GM12875 (cell line): ENCODE measurements at regions not wholly inside any gene's neighbourhood (a gene's known extent, or its start where the extent isn't known, plus 50 kb on each side); places are given as distances from the start of the nearest gene placed in this dataset.

Experiments used
- H3K4me3 ChIP-seq: one replicate; pipeline ENCODE4 v1.5.1; 2011; ENCODE audit warnings: low read depth, low read length, control low read depth
- TF ChIP-seq, protein P1 (sequence below): IDR thresholded peaks from 2 replicates; pipeline ENCODE4 v1.5.1; 2011; ENCODE audit warnings: low read depth, mild to moderate bottlenecking, control low read depth, inconsistent platforms, low read length, moderate library complexity, borderline replicate concordance; ENCODE audit not compliant: insufficient read depth

DNA sequence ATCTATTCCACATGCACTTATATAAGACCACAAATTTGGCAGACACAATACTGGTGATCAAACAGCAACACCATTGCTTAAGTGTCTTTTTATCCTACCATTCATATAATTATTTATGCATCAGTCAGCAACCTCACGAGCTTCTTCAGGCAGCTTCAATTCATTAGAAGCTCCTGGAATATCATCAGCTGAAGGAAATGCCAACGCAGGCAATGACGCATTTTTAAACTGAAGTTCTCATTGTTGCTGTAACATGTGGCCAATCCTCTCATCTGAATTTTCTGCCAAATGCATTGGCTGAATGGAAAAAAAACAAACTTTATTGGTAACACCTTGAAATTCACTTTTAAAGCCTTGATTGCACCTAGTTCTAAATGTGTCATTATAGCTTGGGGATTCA, 376.4 kb upstream of the RGMB start:
- H3K4me3 ChIP-seq, result no peak overlapping the region
- TF ChIP-seq, protein P1, sequence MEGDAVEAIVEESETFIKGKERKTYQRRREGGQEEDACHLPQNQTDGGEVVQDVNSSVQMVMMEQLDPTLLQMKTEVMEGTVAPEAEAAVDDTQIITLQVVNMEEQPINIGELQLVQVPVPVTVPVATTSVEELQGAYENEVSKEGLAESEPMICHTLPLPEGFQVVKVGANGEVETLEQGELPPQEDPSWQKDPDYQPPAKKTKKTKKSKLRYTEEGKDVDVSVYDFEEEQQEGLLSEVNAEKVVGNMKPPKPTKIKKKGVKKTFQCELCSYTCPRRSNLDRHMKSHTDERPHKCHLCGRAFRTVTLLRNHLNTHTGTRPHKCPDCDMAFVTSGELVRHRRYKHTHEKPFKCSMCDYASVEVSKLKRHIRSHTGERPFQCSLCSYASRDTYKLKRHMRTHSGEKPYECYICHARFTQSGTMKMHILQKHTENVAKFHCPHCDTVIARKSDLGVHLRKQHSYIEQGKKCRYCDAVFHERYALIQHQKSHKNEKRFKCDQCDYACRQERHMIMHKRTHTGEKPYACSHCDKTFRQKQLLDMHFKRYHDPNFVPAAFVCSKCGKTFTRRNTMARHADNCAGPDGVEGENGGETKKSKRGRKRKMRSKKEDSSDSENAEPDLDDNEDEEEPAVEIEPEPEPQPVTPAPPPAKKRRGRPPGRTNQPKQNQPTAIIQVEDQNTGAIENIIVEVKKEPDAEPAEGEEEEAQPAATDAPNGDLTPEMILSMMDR, result no peak

DNA sequence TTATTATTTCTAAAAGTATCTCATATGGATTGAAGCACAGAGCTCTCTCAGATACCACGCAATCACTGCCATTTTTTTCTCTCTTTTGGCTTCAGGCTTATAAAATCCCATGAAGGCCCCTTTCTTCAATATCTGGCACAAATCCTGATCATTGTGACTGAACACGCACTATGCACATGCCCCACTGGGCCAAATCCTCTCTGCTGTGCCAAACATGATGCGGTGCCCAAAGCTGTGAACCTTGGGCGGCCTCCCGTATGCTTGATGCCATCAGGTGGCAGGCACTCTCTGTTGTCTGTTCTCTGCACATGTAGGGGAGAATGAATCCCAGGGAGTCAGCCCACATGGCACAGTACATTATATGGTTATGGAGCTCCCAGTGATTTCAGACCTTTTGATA, 375.0 kb upstream of the RGMB start:
- H3K4me3 ChIP-seq, result no peak overlapping the region
- TF ChIP-seq, protein P1, result no peak

DNA sequence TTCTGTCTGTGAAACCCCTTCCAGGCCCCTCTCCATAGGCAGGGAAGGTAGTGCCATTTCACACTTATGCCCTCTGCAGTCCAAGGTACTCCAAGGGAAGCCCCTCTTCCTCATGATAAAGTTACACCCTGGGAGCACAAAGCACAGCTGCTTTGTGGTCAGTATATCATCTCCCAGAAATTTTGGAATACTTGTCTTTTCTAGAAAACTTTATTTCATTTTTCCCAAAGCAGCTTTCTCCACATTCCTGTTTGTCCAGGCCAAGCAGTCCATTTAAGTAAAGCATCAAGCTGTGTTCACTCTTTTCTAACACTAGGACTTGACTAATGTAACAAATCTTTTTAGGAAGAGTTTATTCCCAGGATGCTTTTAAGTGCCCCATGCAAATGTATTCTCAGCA, 371.8 kb upstream of the RGMB start:
- no peak overlapping the region for H3K4me3 ChIP-seq
- TF ChIP-seq, protein P1, result no peak

DNA sequence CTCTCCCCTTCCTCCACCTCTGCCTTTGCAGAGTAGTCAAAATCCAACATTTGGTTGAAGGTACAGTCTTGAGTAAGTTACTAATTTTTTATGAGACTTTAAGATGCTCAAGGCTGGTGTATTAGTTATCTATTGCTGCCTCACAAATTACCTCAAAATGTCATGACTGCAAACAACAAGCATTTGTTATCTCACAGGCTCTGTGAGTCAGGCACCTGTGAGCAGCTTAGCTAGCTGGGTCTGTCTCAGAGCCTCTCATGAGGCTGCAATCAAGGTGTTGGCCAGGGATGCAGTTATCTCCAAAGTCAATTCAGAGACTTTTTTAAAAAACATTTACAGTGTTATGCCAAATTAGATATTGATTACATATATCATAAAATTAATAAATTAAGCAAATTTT, 371.3 kb upstream of the RGMB start:
- TF ChIP-seq, protein P1, result no peak
- no peak overlapping the region for H3K4me3 ChIP-seq

DNA sequence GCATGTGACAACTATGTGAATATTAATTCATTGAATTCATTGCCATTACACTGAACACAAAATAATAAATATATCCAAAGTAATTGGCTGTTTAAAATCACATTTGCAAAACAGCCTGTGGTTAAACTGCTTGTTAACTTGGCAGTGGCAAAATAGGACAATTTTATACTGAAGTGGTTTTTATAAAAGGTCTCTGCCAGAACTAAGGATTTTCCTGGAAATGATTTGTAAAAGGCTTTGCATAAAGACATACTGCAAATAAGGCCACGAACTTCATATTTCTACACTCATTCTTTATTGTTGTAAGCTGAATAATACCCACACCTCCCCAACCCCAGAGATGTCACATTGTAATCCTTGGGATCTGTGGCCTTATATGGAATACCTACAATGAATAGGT, 370.3 kb upstream of the RGMB start:
- no peak overlapping the region for H3K4me3 ChIP-seq
- TF ChIP-seq, protein P1, result no peak

DNA sequence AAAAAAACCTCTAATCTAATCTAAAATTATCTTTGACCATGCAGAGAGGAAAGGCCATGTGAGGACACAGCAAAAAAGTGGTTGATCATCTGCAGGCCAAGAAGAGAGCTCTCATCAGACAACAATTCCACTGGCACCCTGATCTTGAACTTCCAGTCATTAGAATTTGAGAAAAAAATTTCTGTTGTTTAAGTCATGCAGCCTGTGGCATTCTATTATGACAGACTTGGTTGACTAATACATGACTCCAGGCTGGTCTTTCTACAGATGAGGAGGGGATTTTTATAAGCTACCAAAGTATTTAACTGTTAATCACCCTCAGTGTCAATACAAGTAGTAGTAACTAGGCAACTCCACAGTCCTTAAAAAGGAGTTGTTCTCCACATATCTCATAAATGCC, 358.5 kb upstream of the RGMB start:
- H3K4me3 ChIP-seq, result no peak overlapping the region
- TF ChIP-seq, protein P1, result no peak

DNA sequence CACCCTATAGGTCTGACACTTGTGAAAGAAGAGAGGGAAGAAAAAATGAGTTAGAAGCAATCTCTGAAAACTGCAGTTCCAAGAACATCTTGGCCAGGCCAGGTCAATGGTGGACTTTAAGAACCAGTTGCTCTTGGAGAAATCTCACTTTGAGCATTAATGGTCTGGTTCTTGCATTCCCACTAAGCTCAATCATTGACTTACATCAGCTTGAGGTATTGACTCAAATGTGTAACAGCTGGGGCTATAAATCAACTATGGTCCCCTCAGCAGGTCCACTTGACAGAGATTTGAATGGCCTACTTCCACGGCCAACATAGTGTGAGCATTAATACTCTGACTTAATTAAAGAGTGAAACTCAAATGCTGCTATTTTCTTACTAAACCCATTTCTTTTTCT, 357.8 kb upstream of the RGMB start:
- no peak overlapping the region for H3K4me3 ChIP-seq
- TF ChIP-seq, protein P1, result no peak
